ENCODE measurements at regions not wholly inside any gene's neighbourhood (a gene's known extent, or its start where the extent isn't known, plus 50 kb on each side); places are given as distances from the start of the nearest gene placed in this dataset.

GRCh38 chr18:43794363-43794762 is 517.1 kb upstream of the SYT4 start:
- peaks cover 3% of the 10 kb centered on the region for H3K4me1 Mint-ChIP-seq (ENCODE audit: low read depth, unreplicated experiment)
- no peak for DNase-seq
- H3K27ac Mint-ChIP-seq (ENCODE audit: unreplicated experiment), result no peak overlapping the region
- intact Hi-C loops (cut with micrococcal nuclease; ENCODE audit: unreplicated experiment), result loop anchor here (5.0 kb wide), 1 partner anchor 333 kb away; no protein-coding TSS in a partner anchor
- no TSS peak for BruUV-seq (replicated peaks)
- no peak for TF ChIP-seq CTCF (IDR thresholded peaks at IDR 0.05; ENCODE audit: unreplicated experiment)
- H3K36me3 Mint-ChIP-seq (ENCODE audit: insufficient read depth, unreplicated experiment), result no peaks in the 10 kb centered on the region
- no peaks in the 10 kb centered on the region for H3K9me3 Mint-ChIP-seq (ENCODE audit: low read depth, unreplicated experiment)
- H3K4me3 Mint-ChIP-seq (ENCODE audit: low read depth, unreplicated experiment), result no peak overlapping the region
- no peaks in the 10 kb centered on the region for H3K27me3 Mint-ChIP-seq (ENCODE audit: unreplicated experiment)
- CTCF ChIA-PET, result no interaction called here

- no TSS peak for BruUV-seq (replicated peaks)
- no peak for DNase-seq
- CTCF ChIA-PET, result interaction anchor here (0.7 kb wide), 1 partner anchor 164 kb away, joined by 4 read pairs; no protein-coding TSS in a partner anchor
- Mint-ChIP-seq H3K4me3 (ENCODE audit: low read depth, unreplicated experiment) (no peak overlapping the region), H3K9me3 (ENCODE audit: low read depth, unreplicated experiment) (no peaks in the 10 kb centered on the region), H3K27me3 (ENCODE audit: unreplicated experiment) (no peaks in the 10 kb centered on the region), H3K36me3 (ENCODE audit: insufficient read depth, unreplicated experiment) (no peaks in the 10 kb centered on the region), H3K4me1 (ENCODE audit: low read depth, unreplicated experiment) (no peaks in the 10 kb centered on the region), H3K27ac (ENCODE audit: unreplicated experiment) (no peak overlapping the region)
- intact Hi-C loops (cut with micrococcal nuclease; ENCODE audit: unreplicated experiment), result no loop called here
- no peak for TF ChIP-seq CTCF (IDR thresholded peaks at IDR 0.05; ENCODE audit: unreplicated experiment)
Observed at GRCh38 chr18:43797347-43797746, 520.1 kb upstream of the SYT4 start.

DNA sequence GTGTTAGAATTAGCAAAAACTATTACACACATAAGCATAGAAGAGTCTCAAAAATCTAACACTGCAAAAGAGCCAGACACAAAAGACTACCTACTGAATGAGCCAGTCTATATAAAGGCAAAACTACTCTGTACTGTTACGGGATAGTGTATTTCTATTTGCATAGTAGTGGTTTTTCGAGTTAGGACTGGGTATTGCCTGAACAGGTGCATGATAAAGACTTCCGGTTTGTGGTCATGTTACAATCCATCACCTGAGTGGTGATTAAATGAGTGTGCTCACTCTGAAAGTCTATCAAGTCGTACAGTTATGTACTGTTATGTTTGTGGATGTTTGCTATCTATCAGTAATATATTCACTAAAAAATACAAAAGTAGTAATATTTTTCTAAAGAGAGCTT is 523.3 kb upstream of the SYT4 start:
- Mint-ChIP-seq H3K4me3 (ENCODE audit: low read depth, unreplicated experiment) (no peak overlapping the region), H3K27ac (ENCODE audit: unreplicated experiment) (no peak overlapping the region), H3K4me1 (ENCODE audit: low read depth, unreplicated experiment) (no peaks in the 10 kb centered on the region), H3K36me3 (ENCODE audit: insufficient read depth, unreplicated experiment) (no peaks in the 10 kb centered on the region), H3K9me3 (ENCODE audit: low read depth, unreplicated experiment) (no peaks in the 10 kb centered on the region), H3K27me3 (ENCODE audit: unreplicated experiment) (no peaks in the 10 kb centered on the region)
- TF ChIP-seq CTCF (IDR thresholded peaks at IDR 0.05; ENCODE audit: unreplicated experiment), result no peak
- BruUV-seq (replicated peaks), result no TSS peak
- DNase-seq, result no peak
- CTCF ChIA-PET, result no interaction called here
- intact Hi-C loops (cut with micrococcal nuclease; ENCODE audit: unreplicated experiment), result no loop called here

DNA sequence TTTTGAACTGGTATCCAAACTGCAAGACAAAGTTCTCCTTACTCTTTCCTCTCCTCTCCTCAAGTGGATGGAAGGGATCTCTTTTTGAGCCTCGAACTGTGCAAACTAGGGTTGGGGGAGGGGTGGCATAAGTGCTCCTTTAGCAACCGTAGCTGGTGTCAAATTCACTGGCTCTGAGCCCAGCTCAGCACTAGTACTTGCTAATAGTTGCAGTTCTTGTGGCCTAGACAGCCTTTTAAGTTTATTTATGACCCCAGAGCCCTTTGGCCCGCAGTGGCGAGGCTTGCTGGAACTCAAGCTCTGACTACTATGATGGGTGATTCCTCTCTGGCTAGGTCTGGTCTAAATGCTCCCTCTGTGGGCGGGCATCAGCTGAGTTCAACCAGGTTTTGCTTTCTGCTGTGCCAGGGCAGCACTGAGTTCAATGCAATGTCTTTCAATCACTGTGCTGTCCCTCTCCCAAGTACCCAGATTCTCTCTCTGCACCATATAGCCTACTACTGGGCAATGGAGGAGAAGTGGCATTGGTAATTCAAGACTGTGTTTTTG is 528.4 kb upstream of the SYT4 start:
- H3K4me3 Mint-ChIP-seq (ENCODE audit: low read depth, unreplicated experiment), result no peak overlapping the region
- no peaks in the 10 kb centered on the region for H3K36me3 Mint-ChIP-seq (ENCODE audit: insufficient read depth, unreplicated experiment)
- no peaks in the 10 kb centered on the region for H3K4me1 Mint-ChIP-seq (ENCODE audit: low read depth, unreplicated experiment)
- BruUV-seq (replicated peaks), result no TSS peak
- CTCF ChIA-PET, result no interaction called here
- no peak overlapping the region for H3K27ac Mint-ChIP-seq (ENCODE audit: unreplicated experiment)
- no peaks in the 10 kb centered on the region for H3K9me3 Mint-ChIP-seq (ENCODE audit: low read depth, unreplicated experiment)
- intact Hi-C loops (cut with micrococcal nuclease; ENCODE audit: unreplicated experiment), result no loop called here
- DNase-seq, result no peak
- H3K27me3 Mint-ChIP-seq (ENCODE audit: unreplicated experiment), result no peaks in the 10 kb centered on the region
- no peak for TF ChIP-seq CTCF (IDR thresholded peaks at IDR 0.05; ENCODE audit: unreplicated experiment)
